ENCODE measurements at regions not wholly inside any gene's neighbourhood (a gene's known extent, or its start where the extent isn't known, plus 50 kb on each side); places are given as distances from the start of the nearest gene placed in this dataset.

DNA sequence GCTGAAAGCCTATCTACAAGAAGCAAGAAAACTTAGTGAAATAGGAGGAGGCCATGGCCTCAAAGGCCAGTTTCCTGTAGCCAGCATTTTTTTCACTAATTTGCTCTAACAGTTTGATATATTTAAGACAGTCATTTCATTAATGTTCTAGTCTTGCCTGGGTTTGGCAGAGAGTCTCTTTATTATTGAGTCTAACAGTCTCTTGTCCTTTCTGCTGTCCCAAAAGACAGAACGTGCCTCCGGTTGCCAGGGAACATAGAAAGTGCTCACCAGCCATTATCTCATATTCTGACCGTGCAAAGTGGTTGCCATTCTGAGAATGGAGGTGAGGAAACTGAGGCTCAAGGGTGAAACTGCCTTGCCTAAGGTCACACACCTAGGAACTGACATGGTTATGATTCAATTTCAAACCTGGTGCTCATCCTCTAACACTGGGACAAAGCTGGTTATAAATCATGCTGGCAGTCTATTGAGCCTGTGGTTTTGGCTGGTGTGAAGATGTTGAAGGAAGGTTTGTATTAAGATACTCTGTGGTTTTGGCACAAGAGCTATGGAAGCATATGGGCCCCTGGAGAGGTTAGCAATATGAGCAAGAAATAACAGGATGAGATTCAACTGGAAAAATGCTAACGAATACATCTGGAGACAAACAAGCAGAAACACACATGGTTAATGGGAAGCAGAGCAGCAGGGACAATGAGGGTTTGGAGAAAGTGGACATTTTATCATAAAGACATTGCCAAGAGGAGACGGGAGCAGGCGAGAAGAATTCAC is 903.3 kb upstream of the KLHL29 start:
- H4K20me1 ChIP-seq (ENCODE audit: insufficient read depth, low read length), result no peaks in the 10 kb centered on the region
- H3K9me3 ChIP-seq (ENCODE audit: insufficient read depth, low read length, severe bottlenecking), result no peaks in the 10 kb centered on the region
- H3K27ac ChIP-seq (ENCODE audit: low read length), result no peak overlapping the region
- H3K9ac ChIP-seq (ENCODE audit: low read depth, low read length), result no peak overlapping the region
- no peak overlapping the region for H3K4me2 ChIP-seq (ENCODE audit: insufficient read depth, low read length)
- no peaks in the 10 kb centered on the region for H3K4me1 ChIP-seq (ENCODE audit: insufficient read depth, low read length)
- H3K4me3 ChIP-seq (ENCODE audit: low read depth in 1 of 2, low read length in 2 of 2), result no peak overlapping the region
- no peaks in the 10 kb centered on the region for H3K27me3 ChIP-seq (ENCODE audit: insufficient read depth, low read length, poor library complexity)
- H2AFZ ChIP-seq (ENCODE audit: low read depth, low read length), result no peak overlapping the region
- H3K79me2 ChIP-seq (ENCODE audit: insufficient read depth, low read length), result no peaks in the 10 kb centered on the region
- DNase-seq (no peak), ATAC-seq (ENCODE audit: insufficient read depth, low read depth) (no peak)
- H3K36me3 ChIP-seq (ENCODE audit: insufficient read depth, low read length), result no peaks in the 10 kb centered on the region
- TF ChIP-seq CTCF (IDR thresholded peaks at IDR 0.05; ENCODE audit: borderline replicate concordance, extremely low read depth, low read length, poor library complexity, severe bottlenecking) (no peak), EZH2 (IDR thresholded peaks at IDR 0.05; ENCODE audit: borderline replicate concordance, low read depth, low read length, severe bottlenecking) (no peak)

GRCh38 chr2:22483036-22483435 is 901.9 kb upstream of the KLHL29 start:
- Histone ChIP-seq H3K36me3 (ENCODE audit: insufficient read depth, low read length) (no peaks in the 10 kb centered on the region), H4K20me1 (ENCODE audit: insufficient read depth, low read length) (no peaks in the 10 kb centered on the region), H3K27me3 (ENCODE audit: insufficient read depth, low read length, poor library complexity) (no peaks in the 10 kb centered on the region), H3K4me3 (ENCODE audit: low read depth in 1 of 2, low read length in 2 of 2) (no peak overlapping the region), H3K9me3 (ENCODE audit: insufficient read depth, low read length, severe bottlenecking) (no peaks in the 10 kb centered on the region), H2AFZ (ENCODE audit: low read depth, low read length) (no peak overlapping the region), H3K27ac (ENCODE audit: low read length) (no peak overlapping the region), H3K4me1 (ENCODE audit: insufficient read depth, low read length) (no peaks in the 10 kb centered on the region), H3K9ac (ENCODE audit: low read depth, low read length) (no peak overlapping the region), H3K4me2 (ENCODE audit: insufficient read depth, low read length) (no peak overlapping the region), H3K79me2 (ENCODE audit: insufficient read depth, low read length) (no peaks in the 10 kb centered on the region)
- TF ChIP-seq CTCF (IDR thresholded peaks at IDR 0.05; ENCODE audit: borderline replicate concordance, extremely low read depth, low read length, poor library complexity, severe bottlenecking), result no peak
- no peak for TF ChIP-seq EZH2 (IDR thresholded peaks at IDR 0.05; ENCODE audit: borderline replicate concordance, low read depth, low read length, severe bottlenecking)
- ATAC-seq (ENCODE audit: insufficient read depth, low read depth), result no peak
- no peak for DNase-seq

GRCh38 chr2:22485486-22485885 is 899.5 kb upstream of the KLHL29 start:
- Histone ChIP-seq H2AFZ (ENCODE audit: low read depth, low read length) (no peak overlapping the region), H3K27ac (ENCODE audit: low read length) (no peak overlapping the region), H3K4me1 (ENCODE audit: insufficient read depth, low read length) (no peaks in the 10 kb centered on the region), H3K9me3 (ENCODE audit: insufficient read depth, low read length, severe bottlenecking) (no peaks in the 10 kb centered on the region), H3K36me3 (ENCODE audit: insufficient read depth, low read length) (no peaks in the 10 kb centered on the region), H4K20me1 (ENCODE audit: insufficient read depth, low read length) (no peaks in the 10 kb centered on the region), H3K4me3 (ENCODE audit: low read depth in 1 of 2, low read length in 2 of 2) (no peak overlapping the region), H3K9ac (ENCODE audit: low read depth, low read length) (no peak overlapping the region), H3K79me2 (ENCODE audit: insufficient read depth, low read length) (no peaks in the 10 kb centered on the region), H3K4me2 (ENCODE audit: insufficient read depth, low read length) (no peak overlapping the region), H3K27me3 (ENCODE audit: insufficient read depth, low read length, poor library complexity) (no peaks in the 10 kb centered on the region)
- TF ChIP-seq EZH2 (IDR thresholded peaks at IDR 0.05; ENCODE audit: borderline replicate concordance, low read depth, low read length, severe bottlenecking) (no peak), CTCF (IDR thresholded peaks at IDR 0.05; ENCODE audit: borderline replicate concordance, extremely low read depth, low read length, poor library complexity, severe bottlenecking) (no peak)
- DNase-seq (no peak), ATAC-seq (ENCODE audit: insufficient read depth, low read depth) (no peak)

Measured in DND-41 (cell line).